RWPE2 (cell line): ENCODE measurements at regions not wholly inside any gene's neighbourhood (a gene's known extent, or its start where the extent isn't known, plus 50 kb on each side); places are given as distances from the start of the nearest gene placed in this dataset.

Experiments
- ATAC-seq: fragments of 200-7000 bp; cut with Tn5 transposase; 3 replicates; pipeline ENCODE4 v1.9.1; 2021; ENCODE audit warnings: low read depth
- DNase-seq: peaks from one replicate; pipeline ENCODE4 v3.0.0-alpha.2; 2020; ENCODE audit warnings: low spot score
- H3K27ac ChIP-seq: fragments of 450-650 bp; 2 replicates; pipeline ENCODE4 v1.5.1; 2017; ENCODE audit warnings: mild to moderate bottlenecking; ENCODE audit not compliant: poor library complexity, severe bottlenecking
- H3K27me3 ChIP-seq: fragments of 250-450 bp; sonication (Bioruptor Pico); 2 replicates; pipeline ENCODE4 v1.5.1; 2021; ENCODE audit warnings: mild to moderate bottlenecking, moderate library complexity; ENCODE audit not compliant: insufficient read depth, poor library complexity, severe bottlenecking
- H3K36me3 ChIP-seq: fragments of 250-450 bp; sonication (Bioruptor Pico); 2 replicates; pipeline ENCODE4 v1.5.1; 2020; ENCODE audit warnings: low read depth, mild to moderate bottlenecking, moderate library complexity
- H3K4me1 ChIP-seq: fragments of 250-450 bp; sonication (Bioruptor Pico); 2 replicates; pipeline ENCODE4 v1.5.1; 2021; ENCODE audit warnings: mild to moderate bottlenecking, moderate library complexity; ENCODE audit not compliant: insufficient read depth, poor library complexity, severe bottlenecking
- H3K4me3 ChIP-seq: fragments of 250-450 bp; sonication (Bioruptor Pico); 2 replicates; pipeline ENCODE4 v1.5.1; 2021; ENCODE audit warnings: mild to moderate bottlenecking, moderate library complexity; ENCODE audit not compliant: severe bottlenecking
- H3K9me3 ChIP-seq: fragments of 250-450 bp; sonication (Bioruptor Pico); 2 replicates; pipeline ENCODE4 v1.5.1; 2021; ENCODE audit warnings: mild to moderate bottlenecking, moderate library complexity; ENCODE audit not compliant: severe bottlenecking
- TF ChIP-seq, protein P1 (sequence below): fragments of 450-650 bp; IDR thresholded peaks from one replicate; pipeline ENCODE4 v1.5.1; 2017; ENCODE audit warnings: mild to moderate bottlenecking, moderate library complexity; ENCODE audit not compliant: poor library complexity, severe bottlenecking

DNA sequence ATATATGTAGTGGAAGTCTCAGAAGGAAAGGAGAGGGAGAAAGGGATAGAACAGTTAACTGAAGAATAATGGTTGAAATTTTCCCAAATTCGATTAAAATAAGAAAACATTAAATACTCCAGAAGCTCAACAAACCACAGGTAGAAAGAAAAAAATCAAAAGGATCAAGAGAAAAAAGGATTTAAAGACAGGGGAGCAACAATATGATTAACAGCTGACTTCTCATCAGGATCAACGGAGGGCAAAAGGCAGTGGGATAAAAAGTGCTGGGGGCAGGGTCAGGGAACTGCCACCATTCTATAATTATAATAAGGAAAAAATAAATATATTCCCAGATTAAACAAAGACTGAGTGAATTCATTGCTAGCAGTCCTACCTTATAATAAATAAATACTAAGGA, 55.3 kb downstream of the CDKN2C start:
- H3K4me3 ChIP-seq: no peak overlapping the region
- ATAC-seq (no peak), DNase-seq (no peak)
- peaks cover 2% of the 10 kb centered on the region for H3K9me3 ChIP-seq
- TF ChIP-seq, protein P1, sequence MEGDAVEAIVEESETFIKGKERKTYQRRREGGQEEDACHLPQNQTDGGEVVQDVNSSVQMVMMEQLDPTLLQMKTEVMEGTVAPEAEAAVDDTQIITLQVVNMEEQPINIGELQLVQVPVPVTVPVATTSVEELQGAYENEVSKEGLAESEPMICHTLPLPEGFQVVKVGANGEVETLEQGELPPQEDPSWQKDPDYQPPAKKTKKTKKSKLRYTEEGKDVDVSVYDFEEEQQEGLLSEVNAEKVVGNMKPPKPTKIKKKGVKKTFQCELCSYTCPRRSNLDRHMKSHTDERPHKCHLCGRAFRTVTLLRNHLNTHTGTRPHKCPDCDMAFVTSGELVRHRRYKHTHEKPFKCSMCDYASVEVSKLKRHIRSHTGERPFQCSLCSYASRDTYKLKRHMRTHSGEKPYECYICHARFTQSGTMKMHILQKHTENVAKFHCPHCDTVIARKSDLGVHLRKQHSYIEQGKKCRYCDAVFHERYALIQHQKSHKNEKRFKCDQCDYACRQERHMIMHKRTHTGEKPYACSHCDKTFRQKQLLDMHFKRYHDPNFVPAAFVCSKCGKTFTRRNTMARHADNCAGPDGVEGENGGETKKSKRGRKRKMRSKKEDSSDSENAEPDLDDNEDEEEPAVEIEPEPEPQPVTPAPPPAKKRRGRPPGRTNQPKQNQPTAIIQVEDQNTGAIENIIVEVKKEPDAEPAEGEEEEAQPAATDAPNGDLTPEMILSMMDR: no peak
- H3K36me3 ChIP-seq: no peaks in the 10 kb centered on the region
- H3K27me3 ChIP-seq: no peaks in the 10 kb centered on the region
- no peak overlapping the region for H3K27ac ChIP-seq
- no peaks in the 10 kb centered on the region for H3K4me1 ChIP-seq

DNA sequence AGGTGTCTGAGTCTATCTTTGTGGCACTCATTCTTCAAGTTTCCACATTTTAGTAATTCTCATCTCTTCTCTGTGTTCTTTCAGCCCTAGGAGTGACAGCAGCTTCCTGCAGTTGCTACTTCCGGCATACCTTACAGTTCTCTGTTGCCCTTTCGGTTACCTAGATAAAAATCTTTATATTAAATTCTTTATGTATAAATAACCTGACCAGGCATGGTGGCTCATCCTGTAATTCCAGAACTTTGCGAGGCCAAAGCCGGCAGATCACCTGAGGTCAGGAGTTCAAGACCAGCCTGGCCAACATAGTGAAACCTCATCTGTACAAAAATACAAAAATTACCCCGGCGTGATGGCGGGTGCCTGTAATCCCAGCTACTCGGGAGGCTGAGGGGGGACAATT, 62.9 kb downstream of the CDKN2C start:
- no peaks in the 10 kb centered on the region for H3K9me3 ChIP-seq
- no peak for ATAC-seq
- no peak for DNase-seq
- H3K27me3 ChIP-seq: no peaks in the 10 kb centered on the region
- H3K4me3 ChIP-seq: no peak overlapping the region
- no peaks in the 10 kb centered on the region for H3K4me1 ChIP-seq
- TF ChIP-seq, protein P1: no peak
- no peaks in the 10 kb centered on the region for H3K36me3 ChIP-seq
- H3K27ac ChIP-seq: no peak overlapping the region

DNA sequence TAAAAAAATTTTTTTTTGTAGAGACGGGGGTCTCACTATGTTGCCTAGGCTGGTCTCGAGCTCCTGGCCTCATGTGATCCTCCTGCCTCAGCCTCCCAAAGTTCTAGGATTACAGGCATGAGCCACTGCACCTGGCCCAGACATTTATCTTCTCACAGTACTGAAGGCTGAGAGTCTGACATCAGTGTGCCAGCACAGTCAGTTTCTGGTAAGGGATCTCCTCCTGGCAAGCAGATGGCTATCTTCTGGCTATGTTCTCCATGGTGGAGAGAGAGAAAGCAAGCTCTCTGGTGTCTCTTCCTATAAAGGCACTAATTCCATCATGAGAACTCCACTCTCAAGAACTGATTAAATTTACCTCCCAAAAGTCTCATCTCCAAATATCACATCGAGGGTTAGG, 57.8 kb upstream of the C1orf185 start:
- ATAC-seq (no peak), DNase-seq (no peak)
- H3K36me3 ChIP-seq: no peaks in the 10 kb centered on the region
- H3K27ac ChIP-seq: no peak overlapping the region
- TF ChIP-seq, protein P1: no peak
- no peak overlapping the region for H3K4me3 ChIP-seq
- H3K27me3 ChIP-seq: no peaks in the 10 kb centered on the region
- H3K4me1 ChIP-seq: no peaks in the 10 kb centered on the region
- H3K9me3 ChIP-seq: no peaks in the 10 kb centered on the region

GRCh38 chr1:51044834-51045233, 57.2 kb upstream of the C1orf185 start:
- Histone ChIP-seq H3K4me1 (no peaks in the 10 kb centered on the region), H3K27ac (no peak overlapping the region), H3K9me3 (no peaks in the 10 kb centered on the region), H3K36me3 (no peaks in the 10 kb centered on the region), H3K27me3 (no peaks in the 10 kb centered on the region), H3K4me3 (no peak overlapping the region)
- ATAC-seq (no peak), DNase-seq (no peak)
- TF ChIP-seq, protein P1: peak; percentile 64

- Histone ChIP-seq H3K4me1 (no peaks in the 10 kb centered on the region), H3K9me3 (no peaks in the 10 kb centered on the region), H3K27ac (no peak overlapping the region), H3K27me3 (no peaks in the 10 kb centered on the region), H3K36me3 (no peaks in the 10 kb centered on the region), H3K4me3 (no peak overlapping the region)
- DNase-seq (no peak), ATAC-seq (no peak)
- TF ChIP-seq, protein P1: no peak
Measured at GRCh38 chr1:51048021-51048420, 54.0 kb upstream of the C1orf185 start.
